HEK293 (cell line): ENCODE measurements at regions not wholly inside any gene's neighbourhood (a gene's known extent, or its start where the extent isn't known, plus 50 kb on each side); places are given as distances from the start of the nearest gene placed in this dataset.

Experiments
- CTCF ChIP-seq: fragments of 450-650 bp; formaldehyde crosslinking; IDR thresholded peaks from 2 replicates; pipeline ENCODE4 v1.5.1; 2016; ENCODE audit warnings: missing biosample characterization, missing genetic modification characterization
- KLF16 ChIP-seq: fragments of 450-650 bp; formaldehyde crosslinking; IDR thresholded peaks from 2 replicates; pipeline ENCODE4 v1.5.1; 2017; ENCODE audit warnings: missing biosample characterization, missing genetic modification characterization
- ZBTB1 ChIP-seq: fragments of 450-650 bp; formaldehyde crosslinking; IDR thresholded peaks from 2 replicates; pipeline ENCODE4 v1.5.1; 2016; ENCODE audit warnings: missing biosample characterization, missing genetic modification characterization
- ZNF114 ChIP-seq: fragments of 450-650 bp; formaldehyde crosslinking; IDR thresholded peaks from 2 replicates; pipeline ENCODE4 v1.5.0; 2017; ENCODE audit warnings: missing biosample characterization, missing genetic modification characterization
- ZNF157 ChIP-seq: fragments of 450-650 bp; formaldehyde crosslinking; IDR thresholded peaks from 2 replicates; pipeline ENCODE4 v1.5.1; 2016; ENCODE audit warnings: missing biosample characterization, missing genetic modification characterization
- ZNF350 ChIP-seq: fragments of 450-650 bp; formaldehyde crosslinking; IDR thresholded peaks from 2 replicates; pipeline ENCODE4 v1.5.0; 2017; ENCODE audit warnings: missing biosample characterization, mild to moderate bottlenecking, missing genetic modification characterization
- TF ChIP-seq, protein P1 (sequence below): fragments of 450-650 bp; formaldehyde crosslinking; IDR thresholded peaks from 2 replicates; pipeline ENCODE4 v1.5.1; 2016; ENCODE audit warnings: missing biosample characterization, missing genetic modification characterization
- TF ChIP-seq, protein P2 (sequence below): IDR thresholded peaks from 2 replicates; pipeline ENCODE4 v1.6.1; 2011; ENCODE audit warnings: mild to moderate bottlenecking, low read depth, low read length, borderline replicate concordance

- TF ChIP-seq ZNF157 (tag by site-specific recombination) (no peak), ZNF114 (tag by site-specific recombination) (no peak), KLF16 (tag by site-specific recombination) (no peak), CTCF (tag by site-specific recombination) (no peak), ZBTB1 (tag by site-specific recombination) (no peak), ZNF350 (tag by site-specific recombination) (no peak)
- TF ChIP-seq, protein P1, sequence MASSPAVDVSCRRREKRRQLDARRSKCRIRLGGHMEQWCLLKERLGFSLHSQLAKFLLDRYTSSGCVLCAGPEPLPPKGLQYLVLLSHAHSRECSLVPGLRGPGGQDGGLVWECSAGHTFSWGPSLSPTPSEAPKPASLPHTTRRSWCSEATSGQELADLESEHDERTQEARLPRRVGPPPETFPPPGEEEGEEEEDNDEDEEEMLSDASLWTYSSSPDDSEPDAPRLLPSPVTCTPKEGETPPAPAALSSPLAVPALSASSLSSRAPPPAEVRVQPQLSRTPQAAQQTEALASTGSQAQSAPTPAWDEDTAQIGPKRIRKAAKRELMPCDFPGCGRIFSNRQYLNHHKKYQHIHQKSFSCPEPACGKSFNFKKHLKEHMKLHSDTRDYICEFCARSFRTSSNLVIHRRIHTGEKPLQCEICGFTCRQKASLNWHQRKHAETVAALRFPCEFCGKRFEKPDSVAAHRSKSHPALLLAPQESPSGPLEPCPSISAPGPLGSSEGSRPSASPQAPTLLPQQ (tag by site-specific recombination) = no peak
- TF ChIP-seq, protein P2, sequence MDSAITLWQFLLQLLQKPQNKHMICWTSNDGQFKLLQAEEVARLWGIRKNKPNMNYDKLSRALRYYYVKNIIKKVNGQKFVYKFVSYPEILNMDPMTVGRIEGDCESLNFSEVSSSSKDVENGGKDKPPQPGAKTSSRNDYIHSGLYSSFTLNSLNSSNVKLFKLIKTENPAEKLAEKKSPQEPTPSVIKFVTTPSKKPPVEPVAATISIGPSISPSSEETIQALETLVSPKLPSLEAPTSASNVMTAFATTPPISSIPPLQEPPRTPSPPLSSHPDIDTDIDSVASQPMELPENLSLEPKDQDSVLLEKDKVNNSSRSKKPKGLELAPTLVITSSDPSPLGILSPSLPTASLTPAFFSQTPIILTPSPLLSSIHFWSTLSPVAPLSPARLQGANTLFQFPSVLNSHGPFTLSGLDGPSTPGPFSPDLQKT = no peak
These were observed 164.2 kb upstream of the HMGA2 start for GRCh38 chr12:65660096-65660495.
